NCI-H2196 (cell line): ENCODE measurements at regions not wholly inside any gene's neighbourhood (a gene's known extent, or its start where the extent isn't known, plus 50 kb on each side); places are given as distances from the start of the nearest gene placed in this dataset.

Experiments
- DNase-seq: peaks from one replicate; lab custom pipeline; 2025; ENCODE audit not compliant: unreplicated experiment; lab: John Stamatoyannopoulos, UW

DNA sequence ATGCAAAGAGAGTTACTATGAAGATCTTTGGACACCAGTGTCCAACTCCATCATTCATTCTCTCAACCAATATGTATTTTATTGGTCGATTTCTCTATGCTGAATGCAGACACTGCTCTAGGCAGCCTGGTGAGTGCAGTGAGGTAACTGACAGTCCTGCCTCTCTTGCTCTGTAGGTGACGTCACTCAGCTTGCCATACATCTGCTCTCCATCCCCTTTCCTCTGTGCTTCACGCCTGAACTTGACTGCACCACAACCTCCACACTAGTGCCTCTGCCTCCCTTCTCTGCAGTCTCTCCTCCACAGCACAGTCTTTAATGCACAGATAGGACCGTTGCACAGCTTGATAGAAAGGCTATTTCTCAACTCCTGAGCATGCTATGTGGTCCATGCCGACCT, 344.9 kb upstream of the NOCT start:
- DNase-seq: no peak

DNA sequence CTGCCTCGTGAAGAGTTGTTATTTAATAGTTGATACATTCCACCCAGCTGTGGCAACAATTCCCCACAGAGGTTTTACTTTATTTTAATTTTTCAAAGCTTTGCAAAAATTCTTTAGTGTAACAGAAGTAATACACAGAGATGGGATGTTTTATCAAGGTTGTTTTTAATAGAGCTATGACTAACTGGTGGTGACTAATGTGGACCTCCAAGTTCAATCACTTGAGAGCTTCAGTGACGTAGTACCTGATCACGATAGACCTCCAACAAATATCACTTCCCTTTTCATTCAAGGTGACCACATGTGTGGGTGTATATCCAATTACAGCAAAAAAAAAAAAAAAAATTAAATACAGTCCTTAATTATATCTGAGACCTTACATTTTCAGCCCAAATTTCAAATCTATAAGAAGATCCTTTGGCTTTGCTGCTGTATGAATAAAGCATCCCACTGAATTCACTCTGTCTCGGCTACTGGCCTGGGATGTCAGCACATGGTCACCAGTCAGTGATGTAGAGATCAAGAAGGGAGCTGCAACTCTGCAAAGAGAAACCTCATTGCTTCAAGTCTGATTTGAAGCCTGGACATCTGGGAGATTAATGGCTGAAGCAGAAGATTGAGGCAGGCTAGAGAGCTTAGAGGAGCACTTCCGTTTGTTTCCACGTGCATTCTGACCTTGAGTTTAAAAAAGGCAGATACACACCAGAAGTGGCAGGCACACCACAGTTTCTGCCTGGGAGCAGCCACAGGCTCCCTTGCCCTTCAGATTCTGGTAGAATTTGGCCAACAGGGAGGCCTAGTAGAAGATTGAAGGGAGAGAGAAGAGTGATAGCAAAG, 345.9 kb upstream of the NOCT start:
- DNase-seq: no peak

DNA sequence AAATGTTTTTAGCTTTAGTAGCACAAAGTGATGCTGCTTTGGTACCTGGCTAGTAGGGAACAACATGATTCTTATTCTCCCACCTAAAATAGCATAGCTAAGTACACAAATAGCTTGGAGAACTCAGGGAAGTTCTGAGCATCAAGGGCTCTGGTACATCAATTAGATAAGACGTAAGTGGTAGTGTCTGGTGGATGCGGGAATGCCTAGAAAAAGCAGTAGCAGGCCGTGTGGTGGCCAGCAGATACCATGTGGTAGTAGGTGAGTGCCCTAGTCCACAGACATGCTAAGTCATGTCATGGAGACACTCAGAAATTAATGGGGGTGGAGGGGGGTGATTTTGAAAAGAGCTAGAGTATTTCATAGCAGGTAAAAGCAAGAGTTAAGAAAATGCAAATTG, 347.3 kb upstream of the NOCT start:
- no peak for DNase-seq

DNA sequence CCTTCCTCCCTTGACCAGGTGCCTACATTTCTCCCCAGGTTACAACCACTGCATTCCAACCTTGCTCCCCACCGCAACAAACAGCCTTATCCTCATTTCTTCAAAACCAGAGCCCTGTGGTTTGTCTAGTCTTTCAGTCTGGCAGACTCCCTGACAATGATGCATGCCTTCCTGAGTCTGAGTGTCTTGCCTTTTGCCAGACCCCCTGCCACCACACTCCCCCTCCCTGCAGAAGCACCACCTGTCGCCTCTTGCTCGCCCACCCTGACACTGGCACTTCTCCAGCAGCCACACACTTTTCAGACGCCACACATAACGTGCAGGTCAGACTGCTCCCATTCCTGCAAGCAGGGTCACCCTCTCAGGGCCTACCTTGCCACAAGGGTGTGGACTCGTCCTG, 349.2 kb upstream of the NOCT start:
- DNase-seq: no peak

DNA sequence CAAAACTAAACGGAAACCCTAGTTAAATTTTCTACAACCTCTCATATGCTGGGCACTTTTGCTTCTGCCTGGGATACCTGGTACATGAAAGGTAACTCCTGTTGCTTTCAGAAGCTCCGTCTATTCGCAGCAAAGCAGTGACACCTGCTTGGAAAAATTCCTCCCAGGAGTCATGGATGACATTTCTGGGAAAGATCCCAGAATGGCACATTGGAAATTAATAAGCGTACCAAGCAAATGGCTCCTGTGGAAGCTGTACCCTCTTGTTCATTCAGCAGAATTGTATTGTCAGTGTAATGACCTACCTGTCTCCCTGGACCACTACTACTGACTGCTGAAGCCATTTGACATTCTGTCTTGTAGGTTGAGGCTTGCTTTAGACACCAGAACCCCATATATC, 349.7 kb upstream of the NOCT start:
- DNase-seq: no peak

DNA sequence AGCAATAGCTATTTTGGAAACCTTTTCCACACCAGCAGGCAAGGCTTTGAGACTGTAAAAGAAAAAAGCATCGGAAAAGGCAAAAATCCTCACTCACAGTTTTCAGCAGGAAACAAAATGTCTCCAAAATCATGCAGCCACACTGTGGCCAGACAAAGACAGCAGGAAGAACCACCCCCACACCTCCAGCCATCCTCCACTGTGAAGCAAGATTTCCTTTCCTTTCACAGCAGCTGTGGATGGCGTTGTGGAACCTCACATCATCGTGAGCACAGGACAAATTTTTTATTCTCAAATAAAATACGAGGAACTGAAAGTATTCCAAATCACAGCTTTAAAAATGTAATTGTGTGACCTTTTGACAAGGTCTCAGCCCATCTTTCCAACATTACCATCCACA, 351.7 kb upstream of the NOCT start:
- DNase-seq: no peak

DNA sequence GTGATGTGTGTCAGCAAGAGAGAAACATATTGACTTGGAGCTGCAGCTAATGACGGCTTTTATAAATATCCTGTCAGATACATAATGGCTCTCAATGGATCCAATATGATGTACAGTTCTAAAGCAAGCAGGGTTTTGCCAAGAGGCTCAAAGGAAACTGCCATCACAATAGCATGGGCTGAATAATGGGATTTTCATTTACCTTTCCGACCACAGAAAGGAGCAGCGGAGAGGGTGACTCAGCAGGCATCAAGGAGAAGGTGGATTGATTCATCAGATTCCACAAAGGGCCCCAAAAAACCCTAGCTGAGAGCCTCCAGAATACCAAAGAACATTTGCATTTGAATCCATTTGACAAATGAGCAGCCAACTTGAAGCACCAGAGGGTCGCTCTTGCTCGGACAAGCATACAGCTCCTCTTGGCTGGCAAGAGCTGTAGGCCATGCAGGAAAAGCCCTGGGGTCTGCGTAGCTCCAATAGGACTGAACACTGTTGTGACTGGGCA, 355.7 kb upstream of the NOCT start:
- DNase-seq: no peak

DNA sequence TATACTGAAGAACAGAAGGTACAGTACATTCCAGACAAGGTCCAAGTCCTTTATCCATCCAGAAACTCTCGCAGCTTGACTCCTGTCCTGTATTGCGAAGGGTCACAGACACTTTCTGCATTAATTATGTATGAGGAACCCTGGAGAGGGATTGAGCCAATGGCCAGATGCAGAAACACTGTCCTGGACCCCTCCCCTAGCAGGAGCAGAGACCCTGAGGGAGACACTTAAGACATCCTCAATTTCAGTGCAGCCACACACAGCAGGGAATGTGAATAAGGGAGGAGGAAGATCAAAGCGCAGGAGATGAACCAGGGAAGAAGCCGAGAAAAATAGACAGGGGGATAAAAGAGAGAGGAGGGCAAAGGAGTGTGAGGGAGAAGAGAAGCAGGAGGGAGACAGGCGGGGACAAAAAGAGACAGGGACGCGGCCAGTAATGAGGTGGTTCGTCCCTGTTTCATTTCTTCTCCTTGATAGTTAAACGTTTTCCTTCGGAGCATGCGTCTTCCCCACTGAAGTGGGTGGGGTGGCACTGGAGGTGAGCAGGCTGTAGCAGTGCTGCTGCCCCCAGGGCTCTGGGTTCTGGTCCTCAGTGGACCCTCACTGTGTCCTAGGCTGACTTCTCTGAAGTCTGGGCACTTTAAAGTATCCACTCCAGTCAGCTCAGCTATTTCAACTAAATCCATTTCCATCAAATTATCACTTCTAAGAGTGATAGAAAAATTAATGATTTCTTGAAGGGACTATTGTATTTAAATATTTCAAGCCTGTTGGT, 356.4 kb upstream of the NOCT start:
- DNase-seq: no peak

DNA sequence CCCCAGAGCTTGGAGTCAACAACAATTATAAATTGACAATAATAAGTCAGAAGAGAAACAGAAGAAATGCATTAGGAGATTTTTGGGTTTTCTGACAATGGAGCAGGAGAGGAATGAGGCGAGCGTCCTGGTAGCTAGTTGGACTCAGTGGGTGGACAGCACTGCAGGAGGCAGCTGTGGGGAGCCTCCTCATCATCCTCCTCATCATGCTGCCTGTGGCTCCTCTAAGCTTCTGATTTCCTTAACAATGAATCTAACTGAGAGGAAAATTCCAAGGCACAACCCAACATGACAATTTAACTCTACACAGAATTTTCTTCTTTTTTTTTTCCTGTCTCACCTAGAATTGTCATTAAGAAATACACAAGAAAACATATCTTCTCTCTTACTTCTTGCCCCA, 357.1 kb upstream of the NOCT start:
- DNase-seq: no peak

DNA sequence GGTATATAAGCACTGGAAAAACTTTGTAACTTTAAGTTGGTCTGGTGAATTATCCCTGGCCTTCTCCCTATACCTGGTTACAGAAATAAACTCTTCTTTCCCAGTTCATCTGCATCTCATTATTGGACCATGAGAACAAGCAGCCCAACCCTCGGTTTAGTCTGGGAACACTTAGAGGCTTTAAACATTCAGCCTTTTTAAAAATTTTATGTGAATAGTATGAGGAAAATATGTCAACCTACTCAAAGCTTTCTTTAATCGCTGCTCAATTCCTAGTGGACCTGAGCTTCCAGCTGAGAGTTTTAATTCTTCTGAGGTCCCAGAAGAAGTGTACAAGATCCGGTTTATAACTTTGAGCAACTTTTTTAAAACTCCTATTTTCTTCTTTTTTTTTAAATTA, 358.6 kb upstream of the NOCT start:
- no peak for DNase-seq

DNA sequence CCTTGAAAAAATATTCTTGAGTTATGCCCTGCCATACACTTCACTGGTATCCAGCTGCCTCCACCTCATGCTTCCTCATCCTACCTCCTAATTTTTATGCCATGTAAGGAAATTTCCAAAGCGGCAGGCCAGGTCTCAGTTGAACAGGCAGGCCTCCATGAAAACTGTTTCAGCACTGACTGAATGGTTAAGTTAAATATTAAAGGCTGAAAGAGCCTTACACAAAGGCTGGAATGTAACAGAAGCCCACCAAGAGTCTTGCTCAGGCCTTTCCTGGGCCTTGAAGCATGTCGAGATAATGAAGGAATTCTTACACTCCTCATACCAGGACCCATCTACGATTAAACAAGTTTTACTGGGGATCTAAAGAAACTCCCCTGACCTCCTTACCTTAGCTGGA, 359.6 kb upstream of the NOCT start:
- DNase-seq: no peak

DNA sequence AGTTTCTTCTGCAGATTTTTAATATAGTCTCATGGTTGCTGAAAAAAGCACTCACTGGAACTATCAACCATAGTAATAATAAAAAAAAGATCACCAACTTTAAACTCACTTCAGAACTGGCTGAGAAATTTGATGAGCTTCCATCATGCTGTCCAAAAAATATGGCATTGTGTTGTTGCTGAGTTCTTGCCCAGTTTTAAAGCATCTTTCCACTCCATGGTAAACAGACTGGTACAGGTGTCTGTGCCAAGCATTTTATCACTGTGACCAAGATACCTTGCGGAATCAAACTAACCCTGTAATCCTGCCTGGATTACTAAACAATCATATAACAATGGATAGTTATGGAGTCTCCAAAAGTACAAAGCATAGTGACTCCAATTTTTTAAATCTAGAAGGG, 360.3 kb upstream of the NOCT start:
- no peak for DNase-seq

DNA sequence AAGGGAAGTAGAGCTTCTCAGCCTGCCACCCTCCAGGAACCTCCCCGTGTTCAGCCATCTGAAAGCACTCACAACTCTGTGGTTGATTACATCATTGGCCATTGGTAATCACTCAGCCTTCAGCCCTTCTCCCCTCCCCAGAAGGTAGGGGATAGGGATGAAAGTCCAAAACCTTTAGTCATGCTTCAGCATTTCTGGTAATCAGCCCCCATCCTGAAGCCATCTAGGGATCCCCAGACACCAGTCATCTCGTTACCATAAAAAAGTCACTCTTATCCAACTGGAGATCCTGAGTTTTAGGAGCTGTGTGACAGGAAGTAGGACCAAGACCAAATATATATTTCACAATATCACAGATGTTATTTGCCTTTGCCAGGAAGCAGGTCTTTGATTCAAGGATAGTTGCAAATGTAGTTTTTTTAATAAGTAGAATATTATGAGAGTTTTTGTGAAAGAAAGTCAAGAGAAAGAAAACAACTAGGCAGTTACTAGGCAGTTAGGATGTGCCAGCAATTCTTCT, 364.6 kb upstream of the NOCT start:
- DNase-seq: no peak

DNA sequence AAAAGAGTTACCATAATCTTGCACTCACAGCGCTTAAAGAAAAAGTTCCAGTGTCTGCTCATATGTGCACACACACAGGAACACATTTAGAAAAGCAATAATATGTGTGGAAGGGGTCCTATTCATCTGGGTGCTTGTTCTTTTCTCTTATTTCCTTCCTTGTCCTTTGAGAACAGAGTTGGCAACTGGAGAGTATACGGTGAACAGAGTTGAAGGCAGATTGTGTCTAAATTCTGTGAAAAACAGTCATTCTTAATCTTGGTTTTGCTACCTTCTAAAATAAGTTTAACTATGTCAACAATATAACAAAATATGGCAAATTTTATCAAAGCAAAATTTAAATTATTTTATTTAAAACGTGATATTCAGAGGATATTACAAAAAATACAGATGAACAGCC, 365.1 kb upstream of the NOCT start:
- DNase-seq: no peak

DNA sequence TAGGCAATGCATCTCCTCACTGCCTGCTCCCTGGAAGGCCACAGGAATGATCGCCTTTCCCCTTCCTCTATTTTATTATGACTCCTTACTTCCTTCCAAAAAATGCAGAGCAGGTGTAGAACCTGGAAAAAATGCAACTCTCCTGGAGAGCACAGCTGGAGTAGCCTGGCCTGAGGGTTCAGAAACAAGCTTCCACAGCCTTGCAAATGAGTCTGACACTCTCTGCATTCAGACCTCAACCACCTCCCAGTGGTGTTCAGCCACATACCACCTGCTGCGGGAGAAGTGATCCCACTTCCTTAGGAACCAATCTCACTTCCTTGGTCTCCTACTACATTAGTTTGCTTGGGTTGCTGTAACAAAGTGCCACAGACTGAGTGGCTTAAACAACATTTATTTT, 368.1 kb upstream of the NOCT start:
- no peak for DNase-seq

DNA sequence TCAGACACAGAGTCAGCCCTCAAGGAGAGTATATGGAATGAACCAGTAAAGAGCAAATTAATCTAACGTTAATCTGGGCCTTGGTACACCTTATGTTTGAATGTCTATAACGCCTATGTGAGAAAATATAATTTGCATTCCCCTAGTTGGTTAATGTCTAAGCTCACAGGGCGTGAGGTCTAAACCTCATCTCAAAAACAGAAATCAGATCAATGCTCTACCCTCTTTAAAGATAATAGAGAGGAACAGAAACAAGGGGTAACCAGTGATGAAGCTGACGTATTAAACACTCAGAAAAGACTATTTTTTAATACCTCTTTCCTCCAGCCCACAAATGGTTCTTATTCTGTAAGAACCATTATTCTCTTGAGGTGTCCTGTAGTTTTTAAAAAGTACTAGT, 369.2 kb upstream of the NOCT start:
- DNase-seq: no peak

DNA sequence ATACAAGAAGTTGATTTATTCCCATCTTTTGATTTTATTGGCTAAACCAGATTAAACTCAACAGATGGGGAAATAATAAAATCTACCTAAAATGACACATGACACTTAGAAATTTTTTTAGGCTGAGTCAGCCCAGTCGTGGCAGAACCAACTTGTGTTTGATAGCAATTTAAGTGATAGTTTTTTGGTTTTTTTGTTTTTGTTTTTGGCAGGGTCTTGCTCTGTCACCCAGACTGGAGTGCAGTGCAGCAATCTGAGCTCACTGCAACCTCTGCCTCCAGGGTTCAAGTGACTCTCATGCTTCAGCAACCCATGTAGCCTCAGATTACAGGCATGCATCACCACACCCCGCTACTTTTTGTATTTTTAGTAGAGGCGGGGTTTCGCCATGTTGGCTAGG, 370.3 kb upstream of the NOCT start:
- DNase-seq: no peak

DNA sequence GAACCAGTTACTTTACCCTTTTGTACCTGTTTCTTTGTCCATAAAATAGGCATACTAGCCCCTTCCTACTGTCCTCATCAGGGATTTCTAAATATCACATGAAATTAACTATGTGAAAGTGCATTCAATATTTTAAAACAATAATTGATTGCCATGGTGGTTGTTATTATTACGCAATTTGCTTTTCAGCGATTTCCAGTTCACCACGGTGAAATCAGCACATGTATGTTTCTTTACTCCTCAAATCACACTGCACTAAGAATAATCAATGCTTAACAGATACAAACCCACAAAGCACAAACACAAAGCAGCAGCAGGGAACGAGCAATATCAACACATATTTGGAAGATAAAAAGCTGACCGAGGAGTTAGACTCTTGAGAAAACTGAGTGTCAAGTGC, 371.3 kb upstream of the NOCT start:
- DNase-seq: no peak

DNA sequence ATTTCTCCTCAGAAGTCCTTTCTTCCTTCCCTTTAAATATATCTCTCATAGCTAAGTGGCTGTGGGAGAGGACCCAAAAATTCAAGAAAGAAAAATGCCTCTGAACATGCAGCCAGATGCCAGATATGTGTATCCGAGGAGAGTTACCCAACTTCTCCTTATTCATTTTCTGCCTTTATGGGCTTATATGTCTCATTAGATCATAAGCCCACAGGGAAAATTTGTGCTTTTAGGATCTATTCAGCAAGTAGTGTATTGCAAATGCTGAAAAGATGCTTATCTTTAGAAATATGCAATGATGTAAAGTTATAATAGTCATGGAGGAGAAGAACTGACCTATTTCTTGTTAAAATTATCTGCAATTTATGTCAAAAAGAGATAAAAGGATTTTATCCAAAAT, 371.8 kb upstream of the NOCT start:
- no peak for DNase-seq

DNA sequence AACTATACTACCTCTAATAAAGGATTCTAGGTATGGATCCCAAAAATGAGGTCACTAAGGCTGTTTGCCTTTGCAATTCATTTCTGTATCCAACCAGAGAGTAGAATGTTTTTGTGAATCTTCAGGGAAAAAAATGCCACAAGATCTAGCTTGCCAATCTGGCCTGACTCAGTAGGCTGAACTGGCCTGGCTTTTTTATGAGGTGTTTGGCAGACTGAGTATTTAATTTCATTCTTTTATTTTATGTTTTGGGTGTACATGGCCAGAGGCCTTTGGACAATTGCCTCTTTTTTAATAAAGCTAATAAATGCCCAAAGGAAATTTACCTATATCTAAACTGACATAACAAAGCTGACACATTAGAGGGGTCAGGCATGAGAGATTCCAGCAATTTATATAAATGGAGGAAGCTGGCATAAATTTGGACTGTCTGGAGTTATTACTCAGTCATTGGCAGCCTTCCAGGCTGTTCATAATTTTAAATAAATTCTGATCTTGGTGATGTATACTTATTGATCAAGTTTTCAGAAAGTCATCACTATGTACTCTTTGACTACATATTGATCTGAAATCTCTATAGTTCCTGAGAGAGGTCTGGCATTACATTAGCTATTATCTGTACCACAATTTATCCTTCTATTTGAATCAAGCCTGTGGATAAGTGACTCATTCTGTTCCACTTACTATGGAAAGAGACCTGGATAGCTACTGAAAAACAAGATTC, 376.4 kb upstream of the NOCT start:
- DNase-seq: no peak

DNA sequence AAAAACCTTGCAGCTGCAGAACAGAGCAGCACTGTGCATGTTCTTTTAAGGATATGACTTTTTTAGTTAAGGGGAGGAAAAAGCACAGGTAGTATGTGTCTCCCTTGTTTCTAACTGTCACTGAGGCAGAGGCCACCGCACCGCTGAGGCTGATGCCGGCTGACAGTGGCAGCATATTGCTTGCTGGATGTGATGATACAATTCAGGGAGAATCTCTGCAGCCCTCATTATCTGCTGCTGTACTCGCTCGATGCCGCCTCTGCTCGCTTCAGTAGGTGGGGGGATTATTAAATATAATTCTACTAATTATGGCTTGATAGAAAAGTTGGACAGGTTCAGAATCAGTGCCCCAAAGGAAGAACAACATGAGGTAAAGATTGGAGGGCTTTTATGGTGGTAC, 378.8 kb upstream of the NOCT start:
- no peak for DNase-seq

DNA sequence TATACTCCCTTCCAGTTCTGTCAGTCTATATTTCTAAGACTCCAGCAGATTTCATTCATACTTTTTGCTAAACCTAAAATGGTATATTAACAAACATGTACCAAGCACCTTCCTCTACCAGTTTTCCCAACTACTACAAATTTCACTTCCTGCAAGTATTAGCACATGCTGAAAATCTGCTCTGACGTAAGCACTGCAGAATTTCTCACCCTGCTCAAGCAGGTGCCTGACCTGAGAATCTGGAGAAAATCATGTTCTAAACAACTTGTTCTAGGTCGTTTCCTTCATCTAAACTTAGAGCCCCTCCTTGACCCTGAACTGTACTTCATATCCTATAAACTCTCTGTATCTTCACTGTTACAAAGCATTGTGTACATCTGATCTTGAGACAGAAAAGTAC, 380.7 kb upstream of the NOCT start:
- DNase-seq: no peak
